ENCODE measurements at regions not wholly inside any gene's neighbourhood (a gene's known extent, or its start where the extent isn't known, plus 50 kb on each side); places are given as distances from the start of the nearest gene placed in this dataset.

DNA sequence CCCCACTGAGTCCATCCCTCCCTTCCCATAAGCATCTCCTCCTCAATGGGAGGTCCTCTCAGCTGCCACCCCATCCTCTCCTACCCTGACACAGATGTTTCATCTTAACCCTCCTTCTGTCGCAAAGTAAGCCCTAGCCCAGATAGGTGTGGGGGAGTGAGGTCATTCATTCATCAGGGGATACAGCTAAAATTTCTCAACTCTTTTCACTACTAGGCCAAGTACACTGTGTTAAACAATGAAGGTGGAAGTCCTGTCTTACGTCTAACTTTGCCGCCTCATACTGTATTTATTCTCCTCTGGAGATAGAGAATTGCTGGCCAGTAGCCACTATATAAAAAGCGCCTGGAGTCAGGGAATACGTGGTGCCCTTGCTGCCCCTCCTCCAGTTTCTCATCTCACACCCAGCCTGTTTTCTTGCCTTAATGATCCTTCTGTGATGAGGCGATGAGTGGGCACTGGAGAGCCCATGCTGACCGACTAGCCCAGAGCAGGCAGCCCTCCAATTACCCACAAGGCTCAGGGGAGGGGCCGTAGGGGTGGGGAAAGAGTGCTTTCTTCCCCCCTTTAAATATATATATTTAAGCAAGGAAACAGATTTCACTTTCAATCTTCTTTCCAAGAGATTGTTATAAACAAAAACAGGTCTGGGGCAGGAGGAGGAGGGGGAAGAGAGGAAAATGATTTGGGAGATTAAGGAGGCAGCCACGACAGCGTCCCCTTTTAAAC lies 149.5 kb downstream of the PJA1 start:
- TF ChIP-seq ZNF266 (tag by site-specific recombination; IDR thresholded peaks at IDR 0.05; ENCODE audit: low read depth) (no peak), CTCF (tag by site-specific recombination; IDR thresholded peaks at IDR 0.05) (no peak), ZNF558 (tag by site-specific recombination; IDR thresholded peaks at IDR 0.05) (no peak), ZNF292 (tag by site-specific recombination; IDR thresholded peaks at IDR 0.05; ENCODE audit: borderline replicate concordance, low read depth) (no peak)
- TF ChIP-seq, protein P1, sequence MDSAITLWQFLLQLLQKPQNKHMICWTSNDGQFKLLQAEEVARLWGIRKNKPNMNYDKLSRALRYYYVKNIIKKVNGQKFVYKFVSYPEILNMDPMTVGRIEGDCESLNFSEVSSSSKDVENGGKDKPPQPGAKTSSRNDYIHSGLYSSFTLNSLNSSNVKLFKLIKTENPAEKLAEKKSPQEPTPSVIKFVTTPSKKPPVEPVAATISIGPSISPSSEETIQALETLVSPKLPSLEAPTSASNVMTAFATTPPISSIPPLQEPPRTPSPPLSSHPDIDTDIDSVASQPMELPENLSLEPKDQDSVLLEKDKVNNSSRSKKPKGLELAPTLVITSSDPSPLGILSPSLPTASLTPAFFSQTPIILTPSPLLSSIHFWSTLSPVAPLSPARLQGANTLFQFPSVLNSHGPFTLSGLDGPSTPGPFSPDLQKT (IDR thresholded peaks at IDR 0.05; ENCODE audit: borderline replicate concordance, low read depth, low read length): no peak

Data from HEK293 (cell line).